Esophagus squamous epithelium (tissue), 5 donors: ENCODE measurements at regions not wholly inside any gene's neighbourhood (a gene's known extent, or its start where the extent isn't known, plus 50 kb on each side); places are given as distances from the start of the nearest gene placed in this dataset.

ENCODE experiments used
- DNase-seq: peaks from one replicate; lab custom pipeline; 2025; lab: John Stamatoyannopoulos, UW
- H3K27ac ChIP-seq, 4 donors: fragments of 200-600 bp; sonication (generic); one replicate each; pipeline ENCODE4 v1.5.1; 2016 to 2019; ENCODE audit warnings: mild to moderate bottlenecking in 1 of 4
- H3K27me3 ChIP-seq, 4 donors: fragments of 200-600 bp; sonication (generic); 1 replicate in 3 of 4; 2 replicates in 1 of 4; pipeline versions ENCODE4 v1.5.1 to v1.6.0; 2017 to 2021; ENCODE audit warnings: antibody characterized with exemption in 1 of 4
- H3K36me3 ChIP-seq, 3 donors: fragments of 200-600 bp; sonication (generic); one replicate each; pipeline ENCODE4 v1.5.1; 2016 to 2019
- H3K4me1 ChIP-seq, 3 donors: fragments of 200-600 bp; sonication (generic); one replicate each; pipeline ENCODE4 v1.5.1; 2017 to 2019
- H3K4me3 ChIP-seq, 4 donors: fragments of 200-600 bp; sonication (generic); 1 replicate in 3 of 4; 2 replicates in 1 of 4; pipeline ENCODE4 v1.5.1; 2016 to 2019; ENCODE audit warnings: mild to moderate bottlenecking in 2 of 4, moderate library complexity in 1 of 4
- H3K9me3 ChIP-seq, 3 donors: fragments of 200-600 bp; sonication (generic); one replicate each; pipeline ENCODE4 v1.5.1; 2016 to 2019
- POLR2A ChIP-seq, 4 donors: fragments of 450-650 bp; IDR thresholded peaks; one replicate each; pipeline ENCODE4 v1.6.1; 2017; ENCODE audit warnings: antibody characterized with exemption in 4 of 4, mild to moderate bottlenecking in 4 of 4, moderate library complexity in 3 of 4
- WGBS, 2 donors: methylation state at CpG; one replicate each; pipeline ENCODE4 v1.1.5; 2018; 5-methylcytosine and 5-hydroxymethylcytosine counted together
- intact Hi-C: fragments of 100-400 bp; cut with DNase I; formaldehyde crosslinking; loops from one replicate; pipeline ENCODE4 v1.15.0; 2022
- TF ChIP-seq, protein P1 (sequence below), 6 experiments: fragments of 450-650 bp in 4 of 6; fragments of 200-600 bp in 2 of 6; sonication (generic) in 2 of 6; IDR thresholded peaks; one replicate each; pipeline ENCODE4 v1.5.1; 2016 to 2019; ENCODE audit warnings: antibody characterized with exemption in 6 of 6, mild to moderate bottlenecking in 4 of 6, moderate library complexity in 4 of 6
- donor health status: DM: yes; HTN: yes; CAD: no.

DNA sequence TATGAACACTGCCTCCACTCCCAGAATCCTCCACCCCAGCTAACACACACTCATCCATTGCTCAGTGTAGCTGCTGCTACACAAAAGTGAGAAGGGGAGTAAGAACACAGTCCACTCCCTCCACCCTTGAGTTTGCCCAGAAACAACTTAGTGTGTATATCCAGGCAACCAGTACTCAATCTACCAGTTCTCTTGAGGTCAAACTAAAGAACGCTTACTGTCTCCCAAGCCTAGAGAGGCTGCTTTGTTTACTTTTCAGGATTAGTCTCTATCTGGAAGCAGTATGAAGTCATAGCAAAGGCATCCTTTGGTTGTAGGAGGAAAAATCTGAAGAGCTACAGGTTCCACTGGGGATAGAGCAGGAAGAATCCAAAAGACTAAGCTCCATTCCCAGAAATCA lies 296.3 kb downstream of the KCNN2 start:
- DNase-seq = no peak
- Histone ChIP-seq H3K4me1 (no peaks in the 10 kb centered on the region), H3K9me3 (no peaks in the 10 kb centered on the region), H3K4me3 (no peak overlapping the region), H3K27me3 (no peaks in the 10 kb centered on the region), H3K36me3 (no peaks in the 10 kb centered on the region), H3K27ac (no peak overlapping the region)
- TF ChIP-seq, protein P1, sequence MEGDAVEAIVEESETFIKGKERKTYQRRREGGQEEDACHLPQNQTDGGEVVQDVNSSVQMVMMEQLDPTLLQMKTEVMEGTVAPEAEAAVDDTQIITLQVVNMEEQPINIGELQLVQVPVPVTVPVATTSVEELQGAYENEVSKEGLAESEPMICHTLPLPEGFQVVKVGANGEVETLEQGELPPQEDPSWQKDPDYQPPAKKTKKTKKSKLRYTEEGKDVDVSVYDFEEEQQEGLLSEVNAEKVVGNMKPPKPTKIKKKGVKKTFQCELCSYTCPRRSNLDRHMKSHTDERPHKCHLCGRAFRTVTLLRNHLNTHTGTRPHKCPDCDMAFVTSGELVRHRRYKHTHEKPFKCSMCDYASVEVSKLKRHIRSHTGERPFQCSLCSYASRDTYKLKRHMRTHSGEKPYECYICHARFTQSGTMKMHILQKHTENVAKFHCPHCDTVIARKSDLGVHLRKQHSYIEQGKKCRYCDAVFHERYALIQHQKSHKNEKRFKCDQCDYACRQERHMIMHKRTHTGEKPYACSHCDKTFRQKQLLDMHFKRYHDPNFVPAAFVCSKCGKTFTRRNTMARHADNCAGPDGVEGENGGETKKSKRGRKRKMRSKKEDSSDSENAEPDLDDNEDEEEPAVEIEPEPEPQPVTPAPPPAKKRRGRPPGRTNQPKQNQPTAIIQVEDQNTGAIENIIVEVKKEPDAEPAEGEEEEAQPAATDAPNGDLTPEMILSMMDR (IDR thresholded peaks at IDR 0.05) = no peak
- TF ChIP-seq POLR2A (IDR thresholded peaks at IDR 0.05) = no peak
- 29 to 55% methylated on average over 1 of the region's 1 CpG for WGBS, 2 donors
- intact Hi-C loops = no loop called here

DNA sequence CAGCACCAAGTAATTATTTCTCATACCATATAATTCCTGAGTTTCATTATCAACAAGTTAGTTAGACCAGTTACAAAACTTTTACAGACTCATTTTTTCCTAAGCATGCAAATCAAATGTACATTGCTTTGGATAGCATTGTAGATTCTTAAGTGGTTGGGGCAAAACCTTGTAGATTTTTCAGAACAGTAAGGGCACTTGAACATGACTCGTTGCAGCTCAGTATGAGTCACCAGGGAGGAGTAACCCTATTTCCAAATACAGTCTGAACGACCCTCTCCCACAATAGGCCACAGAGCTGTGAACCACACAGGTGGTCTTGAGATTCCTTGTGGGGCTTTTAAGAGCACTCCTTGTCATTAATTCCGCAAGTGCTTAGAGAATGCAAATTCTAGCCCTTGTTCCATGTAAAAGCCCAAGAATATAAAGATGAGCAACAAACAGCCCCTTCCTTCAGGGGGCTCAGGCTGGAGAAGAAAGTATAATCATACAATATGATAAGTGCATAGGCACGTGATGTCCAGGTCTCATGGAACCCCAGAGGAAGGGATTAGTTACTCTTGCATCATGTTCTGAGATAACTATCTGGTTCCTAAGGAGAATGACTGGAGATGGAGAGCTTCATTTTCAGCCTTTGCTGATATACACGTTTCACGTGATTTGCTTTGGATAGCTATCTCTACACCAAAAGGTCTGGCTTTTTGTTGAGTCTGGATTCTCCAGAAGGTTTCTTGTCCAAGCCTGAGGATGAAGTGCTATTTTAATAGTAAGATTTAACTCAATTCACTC lies 295.7 kb downstream of the KCNN2 start:
- 47 to 75% methylated on average over 6 of the region's 6 CpGs for WGBS, 2 donors
- no peaks in the 10 kb centered on the region for H3K27me3 ChIP-seq
- no peak for DNase-seq
- no peak overlapping the region for H3K4me3 ChIP-seq
- TF ChIP-seq, protein P1 (IDR thresholded peaks at IDR 0.05) = no peak
- TF ChIP-seq POLR2A (IDR thresholded peaks at IDR 0.05) = no peak
- no peaks in the 10 kb centered on the region for H3K36me3 ChIP-seq
- H3K4me1 ChIP-seq = no peaks in the 10 kb centered on the region
- no peak overlapping the region for H3K27ac ChIP-seq
- intact Hi-C loops = no loop called here
- H3K9me3 ChIP-seq = no peaks in the 10 kb centered on the region

DNA sequence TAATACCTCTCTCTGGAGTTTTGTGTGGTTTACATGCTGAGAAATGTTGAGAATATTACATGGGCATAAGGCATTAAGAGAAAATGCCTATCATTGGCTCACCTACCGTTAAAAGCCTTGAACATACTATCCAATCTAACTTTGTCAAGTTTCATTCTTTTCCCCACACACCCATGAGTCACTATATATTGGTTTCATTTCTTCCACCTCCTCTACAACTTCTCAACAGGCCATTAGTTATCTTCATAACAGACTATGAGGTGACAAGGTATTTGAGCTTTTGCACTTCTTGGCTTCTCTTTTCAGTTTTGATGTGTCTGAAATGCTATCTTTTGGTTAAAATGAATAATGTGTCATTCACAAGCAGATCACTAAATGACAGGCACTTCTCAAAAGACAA lies 288.0 kb downstream of the KCNN2 start:
- intact Hi-C loops = no loop called here
- no peaks in the 10 kb centered on the region for H3K9me3 ChIP-seq
- H3K4me3 ChIP-seq = no peak overlapping the region
- no peaks in the 10 kb centered on the region for H3K27me3 ChIP-seq
- TF ChIP-seq POLR2A (IDR thresholded peaks at IDR 0.05) = no peak
- TF ChIP-seq, protein P1 (IDR thresholded peaks at IDR 0.05) = no peak
- WGBS, 2 donors = 63 to 74% methylated on average over 1 of the region's 1 CpG
- DNase-seq = no peak
- no peaks in the 10 kb centered on the region for H3K36me3 ChIP-seq
- no peak overlapping the region for H3K27ac ChIP-seq
- H3K4me1 ChIP-seq = no peaks in the 10 kb centered on the region

DNA sequence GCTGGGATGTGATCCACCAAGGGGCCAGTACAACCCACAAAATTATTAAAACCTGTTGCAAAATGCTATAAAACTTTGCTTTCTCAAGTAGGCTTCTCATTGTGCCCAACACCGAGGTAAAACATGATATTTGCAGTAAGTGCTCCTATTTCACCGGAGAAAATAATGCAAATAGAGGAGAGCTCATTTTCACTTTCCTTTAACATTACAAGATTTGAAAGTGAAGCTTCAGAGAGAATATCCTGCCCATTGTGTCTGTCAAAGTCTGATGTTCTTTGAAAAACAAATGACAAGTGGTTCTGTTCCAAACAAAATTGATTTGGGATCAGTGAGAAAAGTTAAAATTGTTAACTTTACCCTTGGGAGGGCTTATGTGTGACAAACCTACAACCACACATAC lies 287.1 kb downstream of the KCNN2 start:
- TF ChIP-seq, protein P1 (IDR thresholded peaks at IDR 0.05) = no peak
- TF ChIP-seq POLR2A (IDR thresholded peaks at IDR 0.05) = no peak
- Histone ChIP-seq H3K27ac (no peak overlapping the region), H3K4me1 (no peaks in the 10 kb centered on the region), H3K9me3 (no peaks in the 10 kb centered on the region), H3K27me3 (no peaks in the 10 kb centered on the region), H3K36me3 (no peaks in the 10 kb centered on the region), H3K4me3 (no peak overlapping the region)
- DNase-seq = no peak
- WGBS, 2 donors = 70 to 88% methylated on average over 2 of the region's 2 CpGs
- intact Hi-C loops = no loop called here

DNA sequence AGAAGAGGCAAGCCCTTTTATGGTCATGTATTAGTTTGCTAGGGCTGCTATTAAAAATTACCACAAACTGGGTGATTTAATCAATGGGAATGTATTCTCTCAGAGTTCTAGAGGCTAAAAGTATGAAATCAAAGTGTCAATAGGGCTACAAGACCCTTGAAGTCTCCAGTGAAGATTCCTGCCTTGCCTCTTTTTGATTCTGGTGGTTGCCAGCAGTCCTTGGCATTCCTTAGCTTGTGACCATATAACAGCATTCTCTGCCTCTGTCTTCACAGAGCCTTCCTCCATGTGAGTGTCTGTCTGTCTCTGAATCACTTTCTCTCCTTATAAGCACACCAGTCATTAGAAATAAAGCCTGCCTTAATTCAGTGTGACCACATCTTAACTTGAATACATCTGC lies 282.7 kb downstream of the KCNN2 start:
- intact Hi-C loops = no loop called here

More for the DNA sequence above, 282.7 kb downstream of the KCNN2 start:
- Histone ChIP-seq H3K4me3 (no peak overlapping the region), H3K27ac (no peak overlapping the region), H3K27me3 (no peaks in the 10 kb centered on the region), H3K36me3 (no peaks in the 10 kb centered on the region), H3K9me3 (no peaks in the 10 kb centered on the region), H3K4me1 (no peaks in the 10 kb centered on the region)
- no peak for DNase-seq
- TF ChIP-seq, protein P1 (IDR thresholded peaks at IDR 0.05) = no peak
- TF ChIP-seq POLR2A (IDR thresholded peaks at IDR 0.05) = no peak
